ENCODE measurements at regions not wholly inside any gene's neighbourhood (a gene's known extent, or its start where the extent isn't known, plus 50 kb on each side); places are given as distances from the start of the nearest gene placed in this dataset.

- Histone ChIP-seq H3K4me2 (no peak overlapping the region), H3K9me2 (replicated peaks; ENCODE audit: insufficient read depth) (no peaks in the 10 kb centered on the region), H4K20me1 (ENCODE audit: insufficient read depth, poor library complexity, severe bottlenecking) (no peaks in the 10 kb centered on the region), H2AFZ (no peak overlapping the region), H3K79me2 (no peaks in the 10 kb centered on the region), H3K9me3 (ENCODE audit: low read depth) (no peaks in the 10 kb centered on the region), H3K36me3 (replicated peaks; ENCODE audit: insufficient read depth, low read depth) (no peaks in the 10 kb centered on the region), H3K27me3 (no peaks in the 10 kb centered on the region), H3K4me1 (ENCODE audit: insufficient read depth) (no peaks in the 10 kb centered on the region), H3K27ac (no peak overlapping the region), H3K4me3 (no peak overlapping the region)
- TF ChIP-seq CTCF (IDR thresholded peaks at IDR 0.05; ENCODE audit: poor library complexity) (no peak), EZH2phosphoT487 (IDR thresholded peaks at IDR 0.05; ENCODE audit: low read depth, severe bottlenecking, unreplicated experiment) (no peak), EZH2 (IDR thresholded peaks at IDR 0.05; ENCODE audit: borderline replicate concordance) (no peak)
- no peak for DNase-seq (ENCODE audit: low spot score)
- 92% methylated on average over 15 of the region's 16 CpGs for WGBS (ENCODE audit: low lambda C conversion rate, missing lambda C conversion rate)
These were observed 282.8 kb upstream of the HS6ST1 start for GRCh38 chr2:128601298-128602037.

GRCh38 chr2:128602038-128602698 lies 283.5 kb upstream of the HS6ST1 start:
- H4K20me1 ChIP-seq (ENCODE audit: insufficient read depth, poor library complexity, severe bottlenecking), result no peaks in the 10 kb centered on the region
- no peaks in the 10 kb centered on the region for H3K4me1 ChIP-seq (ENCODE audit: insufficient read depth)
- H2AFZ ChIP-seq, result no peak overlapping the region
- H3K27ac ChIP-seq, result no peak overlapping the region
- TF ChIP-seq EZH2phosphoT487 (IDR thresholded peaks at IDR 0.05; ENCODE audit: low read depth, severe bottlenecking, unreplicated experiment) (no peak), CTCF (IDR thresholded peaks at IDR 0.05; ENCODE audit: poor library complexity) (no peak), EZH2 (IDR thresholded peaks at IDR 0.05; ENCODE audit: borderline replicate concordance) (no peak)
- H3K9me3 ChIP-seq (ENCODE audit: low read depth), result no peaks in the 10 kb centered on the region
- no peak overlapping the region for H3K4me2 ChIP-seq
- no peak overlapping the region for H3K4me3 ChIP-seq
- H3K79me2 ChIP-seq, result no peaks in the 10 kb centered on the region
- no peaks in the 10 kb centered on the region for H3K9me2 ChIP-seq (replicated peaks; ENCODE audit: insufficient read depth)
- no peaks in the 10 kb centered on the region for H3K36me3 ChIP-seq (replicated peaks; ENCODE audit: insufficient read depth, low read depth)
- H3K27me3 ChIP-seq, result no peaks in the 10 kb centered on the region
- no peak for DNase-seq (ENCODE audit: low spot score)
- 91% methylated on average over 11 of the region's 11 CpGs for WGBS (ENCODE audit: low lambda C conversion rate, missing lambda C conversion rate)

- Histone ChIP-seq H2AFZ (no peak overlapping the region), H3K27me3 (no peaks in the 10 kb centered on the region), H3K4me3 (no peak overlapping the region), H3K36me3 (replicated peaks; ENCODE audit: insufficient read depth, low read depth) (no peaks in the 10 kb centered on the region), H3K9me3 (ENCODE audit: low read depth) (no peaks in the 10 kb centered on the region), H3K4me1 (ENCODE audit: insufficient read depth) (no peaks in the 10 kb centered on the region), H4K20me1 (ENCODE audit: insufficient read depth, poor library complexity, severe bottlenecking) (no peaks in the 10 kb centered on the region), H3K9me2 (replicated peaks; ENCODE audit: insufficient read depth) (no peaks in the 10 kb centered on the region), H3K4me2 (no peak overlapping the region), H3K27ac (no peak overlapping the region), H3K79me2 (no peaks in the 10 kb centered on the region)
- no peak for DNase-seq (ENCODE audit: low spot score)
- WGBS (ENCODE audit: low lambda C conversion rate, missing lambda C conversion rate), result 95% methylated on average over 14 of the region's 14 CpGs
- no peak for TF ChIP-seq CTCF (IDR thresholded peaks at IDR 0.05; ENCODE audit: poor library complexity)
- no peak for TF ChIP-seq EZH2 (IDR thresholded peaks at IDR 0.05; ENCODE audit: borderline replicate concordance)
- TF ChIP-seq EZH2phosphoT487 (IDR thresholded peaks at IDR 0.05; ENCODE audit: low read depth, severe bottlenecking, unreplicated experiment), result no peak
These were observed 284.0 kb upstream of the HS6ST1 start for GRCh38 chr2:128602699-128603101.
